AG04449 (cell line): ENCODE measurements at regions not wholly inside any gene's neighbourhood (a gene's known extent, or its start where the extent isn't known, plus 50 kb on each side); places are given as distances from the start of the nearest gene placed in this dataset.

Experiments
- CTCF ChIA-PET: fragments of 350-600 bp; formaldehyde crosslinking; extraction: SDS; loops from one replicate; lab custom pipeline; 2021; ENCODE audit warnings: antibody characterized with exemption; lab: Yijun Ruan, JAX
- POLR2A ChIA-PET: fragments of 400-600, 350-600 bp; formaldehyde crosslinking; extraction: SDS; loops from one replicate; lab custom pipeline; 2020; ENCODE audit warnings: antibody characterized with exemption, inconsistent platforms; lab: Yijun Ruan, JAX
- DNase-seq: peaks from one replicate; pipeline ENCODE4 v3.0.0-alpha.2; 2010; ENCODE audit warnings: low read depth, low spot score
- H3K4me3 ChIP-seq: 2 replicates; pipeline ENCODE4 v1.5.1; 2011; ENCODE audit warnings: low read depth, mild to moderate bottlenecking, control low read depth, low read length
- CTCF ChIP-seq: IDR thresholded peaks from one replicate; pipeline ENCODE4 v1.5.1; 2011; ENCODE audit warnings: mild to moderate bottlenecking, moderate library complexity, low read length, control low read depth, inconsistent platforms; ENCODE audit not compliant: insufficient read depth; ENCODE audit errors: missing control alignments

DNA sequence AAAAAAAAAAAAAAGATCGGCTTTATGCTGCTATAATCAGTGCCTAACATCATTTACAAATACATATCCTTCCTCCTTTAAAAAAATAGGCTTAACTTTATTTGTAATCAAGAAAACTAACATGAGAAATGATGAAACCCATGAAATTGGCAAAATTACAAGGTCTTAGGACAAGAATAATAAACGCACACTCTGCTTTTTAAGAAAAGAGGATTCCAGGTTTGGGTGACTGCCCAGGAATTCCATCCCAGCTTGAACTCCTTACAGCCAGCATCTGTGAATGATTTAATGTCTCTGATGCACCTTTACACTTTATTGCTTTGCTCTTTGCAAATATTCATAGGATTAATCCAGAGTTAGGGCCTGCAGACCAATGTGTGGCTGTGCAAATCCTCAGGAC, 196.0 kb downstream of the CBLN1 start:
- DNase-seq: no peak
- CTCF ChIA-PET: no interaction called here
- H3K4me3 ChIP-seq: no peak overlapping the region
- POLR2A ChIA-PET: no interaction called here
- no peak for TF ChIP-seq CTCF

GRCh38 chr16:49084628-49085390, 196.8 kb downstream of the CBLN1 start:
- no peak for DNase-seq
- ChIA-PET CTCF (no interaction called here), POLR2A (no interaction called here)
- TF ChIP-seq CTCF: no peak
- H3K4me3 ChIP-seq: no peak overlapping the region

DNA sequence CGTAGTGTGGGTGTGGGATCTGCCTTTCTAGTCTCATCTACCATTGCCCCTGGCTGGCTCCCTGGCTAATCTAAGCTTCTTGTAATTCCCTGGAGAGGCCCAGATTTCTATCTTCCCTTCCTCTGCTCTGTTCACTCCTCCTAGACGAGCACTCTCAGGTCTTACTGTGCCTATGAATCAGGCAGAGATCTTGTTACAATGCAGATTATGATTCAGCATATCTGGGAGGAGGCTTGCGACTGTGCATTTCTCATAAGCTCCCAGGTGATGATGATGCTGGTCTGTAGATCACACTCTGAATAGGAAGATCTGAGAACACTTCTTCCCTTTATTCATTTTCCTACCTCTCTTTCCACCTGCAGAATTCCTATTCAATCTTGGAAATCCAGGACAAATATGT, 200.1 kb downstream of the CBLN1 start:
- ChIA-PET CTCF (no interaction called here), POLR2A (no interaction called here)

DNA sequence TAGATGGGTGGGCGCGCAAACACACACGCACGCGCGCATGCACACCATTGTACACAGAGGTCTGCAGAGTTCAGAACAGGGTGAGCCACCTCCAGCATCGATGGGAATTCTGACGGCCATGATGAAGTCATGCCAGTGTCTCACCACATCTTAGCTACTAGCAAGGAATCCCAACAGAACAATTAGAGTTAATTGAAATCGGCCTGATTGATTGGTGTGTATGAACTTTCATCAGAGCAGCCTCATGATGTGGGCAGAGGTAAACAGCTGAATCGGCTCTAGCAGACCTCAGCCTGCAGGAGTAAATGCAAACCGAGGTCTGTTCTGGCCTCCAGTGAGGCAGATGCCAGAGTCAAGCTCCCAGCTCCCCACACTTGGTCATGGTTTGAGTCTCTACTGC, 200.6 kb downstream of the CBLN1 start:
- CTCF ChIA-PET: no interaction called here

More for the DNA sequence above, 200.1 kb downstream of the CBLN1 start:
- no peak overlapping the region for H3K4me3 ChIP-seq
- no peak for TF ChIP-seq CTCF
- DNase-seq: no peak

DNA sequence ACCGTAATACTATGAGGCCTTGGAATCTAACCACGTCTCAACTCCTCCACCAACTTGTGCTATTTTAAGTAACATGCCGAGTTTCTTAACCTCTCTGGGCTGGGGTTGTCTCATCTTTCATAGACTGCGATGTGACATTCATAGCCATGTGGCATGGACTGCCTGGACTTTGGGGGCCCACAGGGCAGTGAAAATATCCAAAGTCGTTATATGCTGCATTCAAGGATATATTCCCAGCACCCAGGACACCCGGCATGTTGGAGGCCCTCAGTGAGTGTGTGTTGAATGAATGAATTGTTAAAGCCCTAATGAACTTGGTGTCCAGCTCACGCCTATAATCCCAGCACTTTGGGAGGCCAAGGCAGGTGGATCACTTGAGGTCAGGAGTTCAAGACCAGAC, 203.1 kb downstream of the CBLN1 start:
- CTCF ChIA-PET: no interaction called here
- no peak for DNase-seq
- no peak overlapping the region for H3K4me3 ChIP-seq
- no peak for TF ChIP-seq CTCF
- POLR2A ChIA-PET: no interaction called here

More for the DNA sequence above, 200.6 kb downstream of the CBLN1 start:
- no peak for DNase-seq
- POLR2A ChIA-PET: no interaction called here
- no peak overlapping the region for H3K4me3 ChIP-seq
- no peak for TF ChIP-seq CTCF

- no peak for TF ChIP-seq CTCF
- CTCF ChIA-PET: no interaction called here
- POLR2A ChIA-PET: no interaction called here
- DNase-seq: no peak
- H3K4me3 ChIP-seq: no peak overlapping the region
Observed at GRCh38 chr16:49078104-49078503, 203.5 kb downstream of the CBLN1 start.
